Activated CD8-positive, alpha-beta memory T cell treated with anti-CD3 and anti-CD28 coated beads, Interleukin-2, amount 50 U/mL, for 1 hour (primary cell): ENCODE measurements at regions not wholly inside any gene's neighbourhood (a gene's known extent, or its start where the extent isn't known, plus 50 kb on each side); places are given as distances from the start of the nearest gene placed in this dataset.

Experiments used
- DNase-seq: peaks from one replicate; pipeline ENCODE4 v3.0.0-alpha.2; 2020; ENCODE audit errors: extremely low read depth

DNA sequence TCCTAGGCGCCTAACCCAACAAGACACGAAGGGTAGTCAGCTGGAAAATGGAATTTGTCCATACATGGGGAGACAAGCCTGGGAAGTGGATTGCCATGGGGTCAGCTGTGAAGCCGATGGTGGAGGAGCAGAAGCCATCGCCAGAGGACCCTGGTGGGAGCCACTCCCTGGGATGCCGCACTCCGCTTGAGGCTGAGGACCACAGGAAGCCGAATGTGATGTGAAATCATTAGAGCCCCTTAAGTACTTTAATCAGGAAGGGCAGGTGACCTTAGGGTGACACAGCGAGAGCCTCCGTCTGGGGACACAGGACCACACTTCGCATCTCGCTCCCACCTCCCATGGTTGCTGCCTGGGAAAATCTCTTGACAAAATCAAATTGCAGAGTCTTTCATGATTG lies 614.6 kb upstream of the MGMT start:
- no peak for DNase-seq

DNA sequence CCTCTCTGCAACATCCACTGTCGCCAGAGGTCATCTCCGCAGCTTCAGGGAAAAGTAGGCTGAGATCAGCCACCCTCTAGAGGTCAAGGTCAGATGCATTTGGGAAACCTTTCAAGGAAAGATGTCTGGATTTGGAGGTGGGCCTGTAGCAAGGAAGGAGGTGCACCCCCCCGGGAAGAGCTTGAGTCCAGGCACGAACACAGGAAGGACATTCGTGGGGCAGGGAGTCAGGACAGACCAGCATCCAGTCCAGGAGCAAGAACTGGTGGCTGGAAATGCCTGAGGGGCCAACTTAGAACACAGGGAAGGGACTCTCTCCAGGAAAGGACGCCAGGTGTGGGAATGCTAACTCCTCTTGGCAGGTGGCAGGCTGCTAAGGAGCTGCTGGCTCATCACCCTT lies 614.1 kb upstream of the MGMT start:
- DNase-seq, result no peak

DNA sequence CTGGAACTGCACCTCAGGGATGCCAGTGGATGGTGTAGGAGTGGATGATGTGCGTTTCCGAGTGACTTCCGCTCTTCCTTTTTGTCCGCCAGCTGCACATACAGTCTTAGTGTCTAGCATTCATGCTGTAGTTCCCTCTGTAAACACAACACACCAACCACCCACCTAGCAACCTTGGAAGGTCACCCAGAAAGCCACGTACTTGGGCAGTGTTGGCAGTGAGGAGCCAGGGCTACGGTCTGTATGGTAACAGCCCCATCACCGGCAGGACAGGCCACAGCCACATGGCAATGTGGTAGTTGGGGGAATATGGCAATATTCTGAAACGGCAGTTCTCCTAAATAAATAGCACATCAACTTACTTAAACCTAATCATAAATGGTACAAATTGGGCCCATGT lies 613.5 kb upstream of the MGMT start:
- no peak for DNase-seq

DNA sequence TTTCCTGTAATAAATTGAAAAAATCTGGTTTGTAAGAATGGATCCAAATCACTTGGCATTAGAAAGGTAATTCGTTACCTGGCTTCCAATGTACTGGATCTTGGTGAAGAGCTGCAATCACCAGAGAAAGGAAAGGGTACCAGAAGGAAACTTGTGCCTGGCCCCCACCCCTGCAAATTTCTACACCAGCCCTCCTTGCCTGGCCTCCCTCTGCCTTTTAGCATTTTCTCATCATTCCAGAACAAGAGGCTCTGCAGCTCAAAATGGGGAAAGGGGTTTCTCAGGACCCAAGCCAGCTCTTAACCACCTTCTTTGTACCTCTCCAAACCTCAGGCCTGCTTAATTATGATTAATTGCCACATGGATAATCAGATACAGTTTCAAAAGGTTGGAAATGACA lies 612.8 kb upstream of the MGMT start:
- DNase-seq, result no peak

DNA sequence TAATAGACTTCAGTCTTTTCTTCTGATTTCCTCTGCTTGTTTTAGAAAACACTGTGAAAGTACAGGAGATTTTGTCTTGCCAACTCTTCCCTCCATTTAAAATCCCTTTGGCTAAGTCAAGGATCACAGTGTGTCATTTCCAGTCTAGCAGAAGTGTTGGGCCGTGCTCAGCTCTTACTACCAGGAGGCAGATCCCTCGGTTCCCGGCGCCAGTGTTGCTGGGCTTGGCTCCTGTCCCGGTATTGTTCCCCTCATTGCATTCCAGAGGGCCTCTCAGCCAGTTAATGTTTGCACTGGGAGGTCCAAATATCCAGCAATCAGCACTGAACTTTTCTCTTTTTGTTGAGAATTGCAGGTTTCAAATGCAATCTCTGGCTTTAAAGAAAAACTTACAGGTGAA lies 612.1 kb upstream of the MGMT start:
- no peak for DNase-seq

DNA sequence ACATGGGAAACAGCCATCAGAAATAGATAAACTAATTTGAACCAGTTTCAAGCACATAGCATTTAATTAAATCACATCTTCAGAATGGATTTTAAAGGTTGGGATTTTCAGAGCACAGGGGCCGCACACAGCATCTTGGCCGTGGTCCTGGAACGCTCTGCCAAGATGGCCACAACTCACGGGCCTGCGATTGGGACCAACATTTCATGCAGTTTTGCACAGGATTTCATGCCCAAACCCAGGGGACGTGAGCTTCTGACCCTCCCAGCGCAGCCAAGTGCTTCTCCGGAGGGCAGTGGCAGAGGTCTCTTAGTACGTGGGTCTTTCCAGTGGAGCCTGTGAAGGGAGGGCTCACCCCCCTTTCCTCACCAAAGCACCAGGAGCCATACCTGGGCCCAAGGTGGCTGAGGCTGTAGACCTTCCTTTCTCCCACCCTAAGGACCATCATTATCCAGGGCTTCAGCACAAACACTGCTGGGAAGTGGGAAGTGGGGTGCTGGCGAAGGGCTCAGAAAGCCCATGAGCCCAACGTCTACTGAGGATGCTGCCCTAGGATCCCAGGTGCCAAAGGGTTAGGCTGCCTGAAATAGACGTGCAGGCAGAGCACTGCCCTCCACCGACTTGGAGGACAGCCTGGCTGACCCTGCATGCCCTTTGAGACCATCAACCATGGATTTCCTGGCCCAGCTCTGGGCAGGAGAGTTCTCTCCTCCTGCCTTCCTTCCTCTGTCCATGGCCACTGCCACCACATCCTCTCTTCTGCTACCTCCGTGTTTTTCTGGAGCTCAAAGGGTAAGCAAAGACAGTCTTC lies 611.2 kb upstream of the MGMT start:
- no peak for DNase-seq

DNA sequence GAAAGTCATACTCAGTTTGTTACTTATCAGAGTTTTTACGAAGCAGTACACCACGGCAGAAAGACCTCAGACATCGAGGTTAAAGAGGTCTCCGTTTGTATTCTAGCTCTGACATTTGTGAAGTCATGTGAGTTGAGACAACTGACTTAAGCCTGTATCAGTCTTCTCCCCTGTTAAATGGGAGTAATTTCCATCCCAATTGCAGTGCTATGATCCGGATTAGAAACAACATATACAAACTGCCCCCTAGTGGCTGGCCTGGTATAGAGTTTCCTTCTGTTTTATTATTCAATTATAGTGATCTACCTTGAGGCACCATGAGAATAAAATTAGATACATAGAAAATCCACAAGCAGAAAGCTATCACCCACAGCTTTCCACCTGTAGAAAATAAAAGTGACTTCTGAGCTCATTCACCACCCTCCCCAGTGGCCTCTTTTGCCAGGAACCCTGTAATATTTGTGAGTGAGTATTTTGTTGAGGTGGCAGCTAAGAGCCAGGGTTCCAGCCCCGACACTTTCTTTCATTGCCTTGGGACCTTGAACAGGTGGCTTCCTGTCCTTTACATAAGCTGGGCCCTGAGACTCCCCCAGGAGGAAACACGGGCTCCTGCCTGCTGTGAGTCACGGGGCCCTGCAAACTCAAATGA lies 607.2 kb upstream of the MGMT start:
- no peak for DNase-seq

DNA sequence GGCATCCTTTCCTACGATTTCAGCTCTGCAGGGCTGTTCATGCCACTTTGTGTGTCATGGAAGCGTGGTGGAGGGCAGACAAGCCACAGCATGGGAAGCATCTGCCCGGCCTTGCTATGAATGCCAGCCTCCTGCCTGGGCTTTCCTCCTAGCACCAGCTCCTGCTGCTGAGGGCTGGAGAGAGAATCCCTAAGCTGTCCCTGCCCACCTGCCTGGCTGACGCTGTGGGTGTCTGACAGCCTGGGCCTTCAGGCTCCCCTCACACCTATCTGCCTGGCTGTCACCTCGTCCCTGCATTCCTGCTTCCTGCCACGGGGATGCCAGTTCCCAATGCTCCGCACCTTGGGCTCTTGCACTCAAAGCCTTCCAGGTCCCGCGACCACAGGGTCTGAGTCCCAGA lies 606.5 kb upstream of the MGMT start:
- no peak for DNase-seq

DNA sequence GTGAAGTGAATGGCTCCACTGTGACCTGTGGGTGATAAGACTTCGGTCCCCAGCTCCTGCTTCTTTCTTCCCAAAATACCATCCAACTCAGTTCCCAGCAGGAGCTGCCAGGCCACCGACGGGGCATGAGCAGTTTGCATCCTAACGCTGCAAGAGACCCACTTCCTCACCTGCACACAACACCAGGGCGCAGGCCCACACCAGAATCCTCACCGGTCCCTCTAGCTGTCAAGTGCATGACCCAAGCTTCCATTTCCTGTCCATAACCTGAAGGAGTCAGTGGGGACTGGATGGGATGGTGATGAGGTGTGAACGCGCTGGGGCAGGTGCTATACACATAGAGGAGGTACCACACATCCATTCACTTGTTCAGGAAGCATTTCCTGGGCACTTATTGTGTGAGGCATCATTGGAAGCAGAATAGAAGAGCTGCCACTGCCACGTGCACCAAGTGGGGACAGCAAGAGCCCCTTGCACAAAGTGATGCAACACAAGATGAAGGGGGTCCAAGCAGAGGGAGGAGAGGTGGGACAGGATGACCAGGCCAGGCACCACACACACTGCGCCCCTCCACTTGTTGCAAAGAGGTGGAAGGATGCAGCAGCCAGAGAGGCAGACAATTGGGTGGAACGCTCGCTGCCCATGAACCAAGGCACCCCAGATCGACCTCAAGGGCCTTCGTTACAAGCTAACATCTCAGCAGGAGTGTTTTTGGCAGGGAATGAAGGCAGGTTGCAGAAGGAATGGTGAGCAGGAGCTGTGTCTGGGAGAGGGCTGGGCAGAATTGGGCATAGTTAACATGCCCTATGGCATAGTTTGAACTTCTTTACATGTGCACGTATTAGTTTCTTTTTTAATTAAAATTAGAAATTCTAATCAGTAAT lies 605.8 kb upstream of the MGMT start:
- no peak for DNase-seq

DNA sequence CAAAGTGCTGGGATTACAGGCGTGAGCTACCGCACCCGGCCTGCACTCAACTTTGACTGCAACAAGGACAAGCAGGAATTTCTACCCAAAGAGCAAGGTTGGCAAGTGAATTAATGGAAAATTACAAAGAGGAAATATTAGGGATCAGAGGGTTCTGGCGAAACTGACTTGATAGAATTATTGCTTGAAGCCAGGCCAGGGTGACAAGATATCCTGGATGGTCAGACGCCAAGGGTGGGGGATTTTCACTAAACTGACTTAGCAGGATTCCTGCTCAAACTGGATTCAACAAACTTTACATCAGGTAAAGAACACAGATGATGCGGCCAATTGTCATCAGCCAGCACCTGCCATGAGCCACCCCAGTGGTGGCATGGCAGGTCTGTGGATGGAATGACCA lies 603.6 kb upstream of the MGMT start:
- DNase-seq, result no peak

DNA sequence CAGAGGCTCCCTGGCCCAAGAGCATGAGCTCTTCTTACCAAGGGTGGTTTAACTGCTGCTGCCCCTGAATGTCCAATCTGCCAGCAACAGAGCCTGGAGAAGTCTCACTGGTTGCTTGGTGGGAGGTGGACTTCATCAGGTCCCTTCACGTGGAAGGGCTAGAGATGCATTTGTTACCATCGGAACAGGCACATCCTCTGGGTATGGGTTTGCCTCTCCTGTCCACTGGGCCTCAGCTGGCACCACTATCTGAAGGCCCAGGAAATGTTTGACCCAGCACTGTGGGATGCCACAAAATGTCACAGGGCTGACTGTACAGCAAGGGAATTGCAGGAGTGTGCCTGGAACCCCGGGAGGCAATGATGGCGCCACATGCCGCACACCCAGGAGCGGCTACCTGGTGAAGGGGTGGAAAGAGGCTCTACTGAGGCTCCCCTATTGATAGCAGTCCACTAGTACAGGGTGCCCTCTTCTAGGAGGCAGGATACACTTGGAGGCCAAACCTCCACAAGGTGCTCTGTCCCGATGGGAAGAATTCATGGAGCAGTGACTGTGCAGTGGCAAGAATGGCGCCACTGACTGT lies 603.1 kb upstream of the MGMT start:
- no peak for DNase-seq

DNA sequence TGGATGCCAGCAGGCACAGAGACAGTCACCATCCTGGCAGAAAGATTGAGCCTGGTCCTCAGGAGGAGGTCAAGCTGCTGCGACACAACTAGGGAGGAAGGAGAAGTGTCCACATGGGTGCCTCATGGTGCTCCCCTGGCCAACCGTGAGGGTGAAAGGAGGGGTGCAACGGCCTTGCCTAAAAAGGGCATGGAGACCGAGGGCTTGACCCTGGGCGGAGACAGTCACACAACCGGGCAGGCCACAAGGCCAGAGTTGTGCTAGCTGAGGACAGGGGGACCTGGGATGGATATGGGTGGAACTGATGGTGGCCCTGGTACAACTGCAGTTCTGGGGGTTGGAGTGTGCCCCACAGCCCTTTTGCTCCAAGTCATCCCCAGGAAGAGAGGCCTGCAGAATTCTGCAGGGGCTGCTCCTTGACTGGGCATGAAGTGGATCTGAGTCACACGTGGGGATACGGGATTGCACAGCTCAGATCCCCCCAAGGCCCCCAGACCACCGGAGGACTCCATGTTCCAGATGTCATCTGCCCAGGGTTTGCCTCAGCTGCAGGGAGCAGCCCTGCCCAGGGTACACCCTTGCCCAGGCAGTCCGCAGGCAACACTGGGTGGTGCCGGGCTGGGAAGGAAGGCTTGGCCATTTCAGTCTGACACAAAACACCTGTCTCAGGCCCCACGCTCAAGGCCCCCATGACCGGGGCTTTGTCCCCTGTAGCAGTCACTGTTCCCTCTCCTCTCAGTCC lies 602.3 kb upstream of the MGMT start:
- DNase-seq, result no peak

DNA sequence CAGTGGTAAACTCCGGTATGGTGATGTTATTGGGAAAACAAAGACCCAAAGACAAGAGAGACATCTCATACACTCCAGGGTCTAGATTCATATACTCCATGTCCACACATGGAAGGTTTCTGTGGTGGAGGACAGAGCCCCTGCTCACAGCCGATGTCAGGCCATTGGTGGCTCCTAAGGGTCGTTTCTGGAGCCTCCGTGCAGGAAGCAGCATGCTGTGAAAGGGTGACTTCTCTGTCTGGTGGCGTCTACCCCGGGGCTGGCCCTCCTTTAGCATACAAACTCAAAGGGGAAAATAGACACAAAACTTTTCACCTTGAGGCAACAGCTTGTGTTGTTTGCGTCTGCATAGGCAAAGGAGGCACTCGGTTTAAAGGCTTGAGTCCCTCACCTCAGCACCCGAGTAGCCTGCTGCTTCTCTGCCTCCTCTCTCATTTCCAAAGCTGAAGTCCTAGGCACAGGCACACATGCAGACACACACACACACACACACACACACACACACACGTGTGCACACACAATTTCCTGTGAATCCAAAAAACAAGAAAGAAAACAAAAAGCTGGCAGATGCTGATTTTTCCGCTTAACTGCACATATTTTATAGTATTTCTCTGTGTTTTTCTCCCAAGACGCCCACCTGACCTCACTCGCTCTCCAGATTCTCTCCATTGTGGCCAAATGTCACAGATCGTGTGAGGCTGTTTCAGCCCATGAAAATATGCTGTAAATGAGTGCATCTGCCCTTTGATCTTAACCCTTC lies 601.4 kb upstream of the MGMT start:
- DNase-seq, result no peak

DNA sequence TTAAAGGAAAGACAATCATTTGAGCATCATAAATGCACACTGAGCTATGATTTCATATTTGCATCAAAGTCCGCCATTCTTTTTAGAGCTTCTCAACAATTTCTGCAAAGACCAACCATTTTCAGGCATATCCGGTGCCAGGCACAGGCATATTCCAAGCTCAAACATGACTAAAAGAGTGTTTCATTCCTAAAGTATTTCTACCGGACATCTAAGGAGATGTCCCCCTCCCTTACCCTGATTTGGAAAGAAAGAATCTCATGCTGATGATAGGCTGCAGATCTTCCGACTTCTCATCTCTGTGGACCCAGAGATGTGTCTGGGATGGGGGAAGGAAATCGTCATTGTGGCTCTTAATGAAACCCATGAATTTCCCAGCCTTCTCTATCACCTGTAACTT lies 600.5 kb upstream of the MGMT start:
- DNase-seq, result no peak

DNA sequence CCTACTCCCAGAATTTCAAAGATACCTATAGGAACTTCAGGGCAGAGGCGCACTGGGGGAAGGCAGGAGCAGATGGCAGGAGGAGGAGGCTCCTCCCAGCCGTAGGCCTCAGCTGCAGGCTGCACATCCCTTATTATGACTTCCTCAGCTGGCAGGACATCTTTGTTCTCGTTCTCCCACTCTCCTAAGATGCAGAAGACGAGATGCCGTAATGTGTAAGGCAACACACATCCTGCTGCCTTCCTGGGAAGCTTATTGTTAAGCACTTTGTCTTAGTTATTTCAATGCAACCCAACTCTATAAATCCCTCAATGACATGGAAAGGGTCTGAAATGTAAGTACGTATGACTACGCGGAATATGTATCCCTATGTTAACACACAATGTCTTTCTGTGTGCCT lies 599.8 kb upstream of the MGMT start:
- no peak for DNase-seq

DNA sequence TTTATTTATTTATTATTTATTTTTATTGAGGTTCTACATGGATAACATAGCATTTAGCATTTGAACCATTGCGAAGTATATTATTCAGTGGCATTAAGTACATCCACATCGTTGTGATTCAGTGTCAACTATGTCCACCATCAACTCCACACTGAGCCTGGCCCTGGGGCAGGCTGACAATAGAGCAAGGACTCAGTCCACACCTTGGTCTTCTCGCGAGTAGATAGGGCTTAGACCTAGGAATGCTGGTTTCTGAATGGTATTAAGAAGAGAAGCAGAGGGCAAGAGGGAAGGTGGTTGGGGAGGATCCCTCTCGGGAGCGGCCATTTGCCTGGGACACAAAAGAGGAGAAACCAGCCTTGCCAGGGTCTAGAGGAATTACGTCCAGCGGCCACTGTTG lies 599.2 kb upstream of the MGMT start:
- no peak for DNase-seq

DNA sequence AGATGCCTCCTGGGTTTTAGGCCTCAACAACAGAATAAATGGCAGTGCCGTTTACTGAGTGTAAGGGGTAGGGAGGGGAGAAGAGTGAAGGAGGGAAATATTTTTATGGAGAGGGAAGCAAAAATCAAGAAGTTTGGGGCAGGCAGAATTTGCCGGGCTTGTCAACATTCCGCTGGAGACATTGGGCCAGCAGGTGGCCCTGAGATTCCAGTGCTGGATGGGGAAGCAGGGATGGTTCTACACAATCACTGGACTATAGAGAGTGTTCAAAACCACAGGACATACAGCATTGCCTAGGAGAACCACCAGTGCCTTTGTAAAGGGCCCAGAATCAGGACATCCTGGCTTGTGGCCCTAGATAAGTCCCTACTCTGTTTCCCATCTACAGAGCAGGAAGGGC lies 598.6 kb upstream of the MGMT start:
- no peak for DNase-seq

DNA sequence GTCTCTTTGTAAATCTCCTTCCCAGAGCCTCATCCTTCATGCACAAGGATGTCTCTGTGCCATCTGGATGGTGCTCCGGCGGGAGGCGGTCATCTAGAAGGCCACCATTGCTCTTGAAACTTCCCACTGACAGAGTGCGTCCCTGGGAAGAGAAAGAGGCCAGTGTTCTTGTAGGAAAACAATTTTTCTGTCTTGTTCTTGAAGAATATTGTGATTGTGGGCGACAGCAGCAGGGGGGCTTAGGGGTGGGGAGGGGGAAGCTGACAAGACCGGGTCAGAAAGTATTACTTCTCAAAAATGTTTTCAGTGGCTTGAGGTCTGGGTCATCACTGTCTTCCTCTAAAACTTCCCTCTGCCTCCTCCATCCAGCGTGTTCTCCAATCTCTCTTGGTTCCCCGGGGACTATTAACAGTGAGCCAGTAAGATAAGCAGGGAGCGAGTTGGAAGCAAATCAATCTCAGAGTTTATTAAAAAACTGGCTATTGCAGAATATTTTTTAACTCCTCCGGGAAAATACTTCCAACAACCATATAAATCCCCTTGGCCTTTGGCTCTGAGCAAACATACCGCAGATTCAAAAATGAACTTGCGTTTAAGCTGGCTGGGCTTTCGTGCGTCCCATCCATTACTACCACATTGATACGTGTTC lies 597.8 kb upstream of the MGMT start:
- no peak for DNase-seq

DNA sequence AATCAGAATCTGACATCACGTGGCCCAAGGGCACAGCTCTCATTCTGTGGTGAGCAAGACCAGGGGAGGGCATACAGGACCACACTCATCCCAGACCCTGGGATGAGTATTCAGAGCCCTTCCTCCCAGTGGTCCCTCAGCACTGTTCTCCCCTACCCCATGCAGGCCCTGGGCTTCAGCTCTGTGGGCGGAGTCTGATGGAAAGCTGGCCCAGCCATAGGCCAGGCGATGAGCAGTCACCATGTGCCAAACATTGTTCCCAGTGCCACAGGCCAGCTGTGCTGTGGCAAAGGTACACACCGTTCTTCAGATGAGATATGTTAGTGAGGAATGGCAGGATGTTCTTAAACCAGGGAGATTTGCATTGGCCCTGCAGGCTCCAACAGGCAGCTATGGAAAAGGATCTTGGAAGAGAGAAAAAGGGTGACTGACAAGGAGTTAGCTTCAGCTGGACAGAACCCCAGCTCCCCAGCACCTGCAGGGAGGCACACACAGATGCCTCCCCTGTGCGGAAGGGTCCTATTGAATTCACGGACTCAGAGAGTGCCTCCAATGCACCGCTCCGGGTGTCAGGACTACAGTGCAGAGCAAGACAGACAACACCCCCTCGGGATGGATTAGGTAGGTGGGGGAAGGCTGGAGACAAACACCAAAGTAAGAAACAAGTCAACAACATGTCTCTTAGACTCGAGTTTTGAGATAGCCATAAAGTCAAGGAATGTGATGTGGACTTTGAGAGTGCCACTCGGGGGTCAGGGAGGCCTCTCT lies 596.0 kb upstream of the MGMT start:
- DNase-seq, result no peak
